ENCODE measurements at regions not wholly inside any gene's neighbourhood (a gene's known extent, or its start where the extent isn't known, plus 50 kb on each side); places are given as distances from the start of the nearest gene placed in this dataset.
"Not testable (repeated sequence)": the region's sequence is repeated elsewhere in the genome, so short reads cannot be mapped to it uniquely, and the experiment has no call there.

DNA sequence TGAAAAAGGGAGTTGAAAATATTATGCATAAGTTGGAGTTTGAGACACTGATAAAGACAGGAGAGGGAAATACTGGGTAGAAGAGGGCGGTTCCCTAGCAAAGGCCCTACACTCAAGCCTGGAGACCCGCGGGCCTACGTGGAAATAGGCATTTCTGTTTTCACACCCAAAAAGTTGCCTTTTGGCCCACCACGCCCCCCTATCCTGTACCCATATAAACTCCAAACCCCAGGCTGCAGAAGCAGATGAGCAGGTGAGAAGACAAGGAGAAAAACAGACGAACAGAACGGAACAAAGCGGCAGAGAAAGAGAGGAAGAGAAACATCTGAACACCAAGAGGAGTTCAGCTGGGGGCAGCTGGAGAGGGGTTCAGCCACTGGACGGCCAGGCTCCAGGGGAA lies 177.9 kb downstream of the GALC start:
- no peak for DNase-seq (ENCODE audit: low spot score)

DNA sequence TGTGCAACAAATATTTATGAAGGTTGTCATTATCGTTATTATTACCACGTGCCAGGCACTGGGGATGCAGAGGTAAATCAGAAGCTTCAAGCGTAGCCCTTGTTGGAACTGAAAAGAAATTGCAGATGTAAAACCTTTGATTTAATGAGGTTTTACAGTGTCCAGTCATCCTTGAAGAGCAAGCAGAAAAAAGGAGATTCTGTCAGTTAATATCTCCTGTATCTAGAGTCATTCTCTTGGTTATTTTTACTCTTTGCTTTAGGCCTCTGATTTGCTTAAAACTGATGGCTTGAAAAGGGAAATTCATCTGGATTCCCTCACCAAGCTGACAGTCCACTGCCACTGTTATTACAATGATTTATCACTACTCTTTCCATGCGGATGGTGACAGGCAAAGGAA lies 179.3 kb downstream of the GALC start:
- DNase-seq (ENCODE audit: low spot score) = no peak

DNA sequence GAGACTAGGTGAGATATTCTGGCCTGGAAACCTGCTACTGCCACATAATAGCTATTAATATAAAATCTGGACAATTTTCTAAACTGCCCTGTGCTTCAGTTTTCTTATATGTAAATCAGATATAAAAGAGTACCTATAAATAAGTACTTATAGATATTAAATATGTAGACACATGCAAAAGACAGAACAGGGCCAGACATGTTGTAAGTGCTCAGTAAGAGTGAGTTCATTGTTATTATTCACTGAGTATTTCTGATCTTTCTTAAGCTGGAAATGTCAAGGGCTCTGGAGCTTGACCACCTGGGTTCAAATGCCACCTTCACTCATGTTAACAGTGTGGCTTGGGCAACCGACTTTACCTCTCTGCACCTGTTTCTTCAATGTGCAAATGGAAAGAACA lies 179.8 kb downstream of the GALC start:
- no peak for DNase-seq (ENCODE audit: low spot score)

DNA sequence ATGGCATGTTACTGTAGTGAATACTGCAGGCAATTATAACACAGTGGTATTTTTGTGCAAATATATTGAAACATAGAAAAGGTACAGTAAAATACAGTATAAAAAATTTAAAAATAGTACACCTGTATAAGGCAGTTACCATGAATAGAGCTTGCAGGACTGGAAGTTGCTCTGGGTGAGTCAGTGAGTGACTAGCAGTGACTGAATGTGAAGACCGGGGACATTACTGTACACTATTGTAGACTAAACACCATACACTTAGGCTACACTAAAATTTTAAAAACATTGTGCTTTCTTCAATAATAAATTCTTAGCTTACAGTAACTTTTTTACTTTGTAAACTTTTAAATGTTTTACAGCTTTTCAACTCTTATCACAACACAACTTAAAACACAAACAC lies 181.7 kb downstream of the GALC start:
- no peak for DNase-seq (ENCODE audit: low spot score)

DNA sequence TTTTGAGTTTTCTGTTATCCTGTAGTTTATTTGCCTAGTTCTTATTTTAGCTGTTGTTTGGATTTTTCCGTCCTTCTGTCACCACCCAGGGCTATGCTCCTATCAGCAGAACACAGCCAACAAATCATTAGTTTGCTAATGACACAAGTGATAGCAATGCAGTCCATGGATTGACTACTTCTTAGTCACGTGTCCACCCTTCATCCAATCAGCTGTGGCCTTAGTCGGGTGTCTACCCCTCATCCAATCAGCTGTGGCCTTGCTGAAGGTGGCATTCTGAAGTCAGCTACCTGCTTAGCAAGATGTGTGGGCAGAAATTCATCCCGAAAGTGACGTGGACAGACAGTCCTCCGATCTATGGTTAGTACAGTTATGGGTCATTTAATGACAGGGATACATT lies 182.3 kb downstream of the GALC start:
- DNase-seq (ENCODE audit: low spot score) = peak; percentile 83

DNA sequence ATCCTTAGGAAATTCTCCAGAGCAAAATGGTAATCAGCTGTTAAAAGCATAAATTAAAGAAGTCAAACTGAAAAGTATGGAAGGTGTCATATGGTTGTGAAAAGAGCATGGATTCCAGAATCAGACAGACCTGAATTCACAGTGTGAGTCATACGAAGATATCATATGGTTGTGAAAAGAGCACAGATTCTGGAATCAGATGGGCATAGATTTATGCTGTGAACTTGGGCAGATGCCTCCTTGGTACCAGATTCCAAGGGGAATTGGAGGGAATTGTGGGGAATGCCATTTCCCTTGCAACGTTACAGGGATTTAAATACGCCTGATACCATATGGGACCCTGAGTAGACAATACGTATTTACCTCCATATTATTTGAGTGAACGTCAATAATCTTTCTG lies 183.7 kb downstream of the GALC start:
- DNase-seq (ENCODE audit: low spot score) = no peak

DNA sequence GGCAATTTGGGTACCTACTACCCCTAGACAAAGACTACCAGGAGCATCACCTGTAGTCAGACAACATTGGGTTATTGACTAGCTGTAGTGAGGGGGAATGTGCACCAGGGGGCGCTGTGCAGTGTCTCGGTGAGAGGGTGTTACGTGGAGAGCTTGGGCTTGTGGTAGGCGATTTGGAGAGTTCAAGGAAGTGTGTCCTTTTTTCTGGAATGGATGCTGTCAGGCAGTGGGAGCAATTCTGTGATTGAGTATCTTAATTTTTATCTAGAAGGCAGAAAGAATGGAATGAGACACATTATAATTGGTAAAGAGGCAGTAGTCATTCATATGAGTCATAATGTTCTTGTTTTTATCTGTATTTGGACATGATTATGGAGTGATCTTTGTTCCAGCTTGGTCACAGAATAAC lies 187.7 kb downstream of the GALC start:
- DNase-seq (ENCODE audit: low spot score) = peak; percentile 63

DNA sequence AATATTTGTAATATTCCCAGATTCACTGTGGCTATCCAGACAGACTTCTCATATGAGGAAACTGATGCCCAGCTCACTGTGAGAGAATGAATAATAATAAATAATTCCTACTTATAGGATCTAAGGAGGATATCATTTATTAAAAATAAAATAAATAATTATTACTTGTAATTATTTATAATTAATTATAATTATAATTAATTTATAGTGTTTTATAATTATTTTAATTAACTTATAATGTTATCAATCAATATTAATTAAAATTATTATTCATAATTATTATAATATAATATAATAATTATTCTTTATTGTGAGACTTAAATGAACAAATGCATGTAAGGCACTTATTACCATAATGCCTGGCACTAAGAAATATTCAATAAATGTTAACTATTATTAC lies 192.8 kb downstream of the GALC start:
- DNase-seq (ENCODE audit: low spot score) = no peak

DNA sequence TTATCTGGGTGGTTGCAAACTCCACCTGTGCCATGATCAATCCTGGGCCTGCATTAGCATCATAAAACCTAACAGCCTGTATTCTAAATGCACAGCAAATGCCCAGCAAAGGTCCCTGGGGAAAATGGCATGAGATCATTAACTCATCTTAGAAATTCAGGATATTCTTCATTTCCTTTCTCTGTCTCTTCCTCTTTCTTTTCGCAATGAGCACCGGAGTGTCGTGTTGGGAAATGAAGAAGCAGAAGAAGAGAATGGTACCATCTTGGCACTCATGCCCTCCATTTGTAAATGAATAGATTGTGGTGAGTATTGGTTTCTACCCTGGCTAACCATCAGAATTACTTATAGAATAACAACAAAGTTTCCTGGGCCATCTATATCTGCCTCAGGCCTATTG lies 193.6 kb downstream of the GALC start:
- no peak for DNase-seq (ENCODE audit: low spot score)

DNA sequence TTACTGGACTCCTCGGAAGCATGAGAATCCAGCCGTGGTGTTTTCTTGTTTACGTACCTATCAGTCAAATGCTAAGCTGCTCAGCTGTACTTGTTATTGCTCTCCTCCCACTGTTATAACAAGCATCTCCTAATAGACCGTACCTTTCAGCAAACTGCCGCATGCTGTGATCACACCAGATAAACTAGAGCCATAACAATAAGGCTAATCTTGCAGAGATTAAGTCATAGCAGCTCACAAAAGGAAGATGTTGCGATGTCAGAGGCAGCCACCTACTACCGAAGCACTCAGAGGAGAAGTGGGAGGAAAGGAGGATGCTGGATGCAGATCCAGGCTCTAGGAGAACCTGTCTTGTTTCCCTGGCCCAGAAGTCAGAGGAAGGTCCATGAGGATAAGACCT lies 196.0 kb downstream of the GALC start:
- no peak for DNase-seq (ENCODE audit: low spot score)

DNA sequence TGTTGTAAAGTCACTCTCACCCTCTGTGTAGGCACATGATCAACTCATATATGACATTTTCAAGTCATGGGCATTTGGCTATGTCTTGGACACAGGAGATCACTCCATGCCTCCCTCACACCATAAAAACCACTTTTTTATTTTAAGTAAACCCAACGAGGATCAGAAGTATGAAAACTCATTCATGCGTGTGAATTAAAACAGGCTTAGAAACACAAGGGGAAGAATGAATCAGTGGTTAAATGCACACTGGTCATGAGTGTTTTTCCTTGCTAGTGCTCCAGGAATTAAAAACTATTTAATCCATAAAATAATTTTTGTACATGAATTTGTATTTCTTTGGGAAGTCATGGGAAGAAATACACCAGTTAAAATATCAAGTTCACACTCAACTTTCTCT lies 198.4 kb downstream of the GALC start:
- DNase-seq (ENCODE audit: low spot score) = no peak

DNA sequence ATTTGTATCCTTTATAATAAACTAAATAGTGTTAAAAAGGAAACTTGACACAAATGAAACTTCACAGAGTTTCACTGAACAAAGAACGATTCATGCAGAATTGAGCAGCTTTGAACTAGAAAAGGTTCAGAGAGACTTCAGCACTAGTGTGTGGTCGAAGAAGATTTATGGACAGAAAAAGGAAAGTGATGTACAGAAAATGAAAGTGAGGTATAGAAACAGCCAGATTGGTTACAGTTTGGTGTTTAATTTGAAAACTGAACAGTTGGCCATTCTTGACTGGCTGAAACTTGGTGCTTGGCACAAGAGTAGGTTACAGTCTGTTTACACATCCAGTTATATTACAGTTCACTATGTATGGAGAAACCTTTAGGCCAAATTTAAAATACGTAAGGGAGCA lies 207.1 kb downstream of the GALC start:
- DNase-seq (ENCODE audit: low spot score) = no peak

DNA sequence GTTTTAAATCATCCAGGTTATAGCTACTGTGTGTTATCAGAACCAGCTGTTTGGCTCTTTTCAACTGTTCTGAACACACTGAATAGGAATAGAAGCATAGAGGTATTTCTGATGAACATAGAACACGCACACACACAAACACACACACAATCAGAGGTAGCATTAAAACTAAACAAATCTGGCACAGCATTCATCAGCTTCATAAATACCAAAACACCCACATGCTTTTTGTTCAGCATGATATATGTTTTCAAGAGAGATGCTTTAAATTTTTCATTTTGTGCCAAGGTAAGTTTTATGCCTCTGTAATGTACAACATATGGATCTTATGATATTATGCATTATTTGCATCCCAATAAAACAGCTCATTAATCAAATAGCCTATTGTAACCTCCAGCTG lies 208.6 kb downstream of the GALC start:
- no peak for DNase-seq (ENCODE audit: low spot score)

DNA sequence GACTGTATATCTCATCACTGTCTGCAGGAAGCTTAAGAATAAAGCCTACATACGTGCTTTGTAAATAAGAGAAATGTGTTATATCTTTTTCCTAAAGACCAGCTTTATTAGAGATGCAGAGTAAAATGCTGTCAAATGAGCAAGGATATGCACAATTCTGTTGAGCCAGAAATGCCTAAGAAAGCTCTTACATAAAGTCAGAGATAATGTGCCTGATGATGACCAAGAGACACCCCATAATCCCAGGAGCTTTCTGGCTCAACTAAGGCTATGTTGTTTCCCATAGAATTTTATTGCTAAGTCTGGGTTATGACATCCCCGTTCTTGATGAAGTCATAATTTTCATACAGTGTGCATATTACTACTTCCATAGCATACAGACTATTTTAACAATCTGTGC lies 209.9 kb downstream of the GALC start:
- no peak for DNase-seq (ENCODE audit: low spot score)

DNA sequence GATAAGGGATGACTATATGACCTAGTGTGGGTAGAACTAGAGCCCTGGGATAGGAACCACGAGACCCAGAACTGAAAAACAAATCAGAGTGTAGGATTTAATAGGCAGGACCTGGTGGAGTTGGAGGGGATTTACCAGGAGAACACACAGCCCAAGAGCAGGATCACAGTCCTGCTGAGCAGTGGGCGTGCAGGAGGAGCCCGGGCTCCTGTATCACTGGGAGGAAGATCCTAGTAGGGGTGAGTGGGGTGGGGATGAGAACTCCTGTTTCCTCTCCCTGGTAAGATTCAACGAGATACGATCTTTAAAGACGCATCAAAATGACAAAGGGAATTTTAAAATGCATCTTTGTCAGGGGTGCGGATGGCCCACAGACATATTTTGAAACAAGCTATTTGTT lies 220.1 kb downstream of the GALC start:
- DNase-seq (ENCODE audit: low spot score) = no peak

DNA sequence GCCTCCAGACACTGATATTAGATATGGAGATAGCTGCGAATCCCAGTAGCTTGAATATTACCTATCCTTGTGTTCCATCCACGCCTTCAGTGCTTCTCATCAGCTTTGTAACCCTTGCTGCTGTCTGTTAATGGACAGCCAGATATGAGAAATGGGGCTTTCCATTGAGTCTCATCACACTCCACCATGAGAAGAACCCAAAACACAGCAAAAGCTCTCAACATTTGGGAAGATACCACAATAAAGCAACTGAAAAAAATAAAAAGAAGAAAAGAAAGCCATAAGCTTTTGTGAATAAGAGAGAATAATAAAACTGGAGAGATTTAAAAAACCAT lies 225.4 kb downstream of the GALC start:
- DNase-seq (ENCODE audit: low spot score) = no peak

DNA sequence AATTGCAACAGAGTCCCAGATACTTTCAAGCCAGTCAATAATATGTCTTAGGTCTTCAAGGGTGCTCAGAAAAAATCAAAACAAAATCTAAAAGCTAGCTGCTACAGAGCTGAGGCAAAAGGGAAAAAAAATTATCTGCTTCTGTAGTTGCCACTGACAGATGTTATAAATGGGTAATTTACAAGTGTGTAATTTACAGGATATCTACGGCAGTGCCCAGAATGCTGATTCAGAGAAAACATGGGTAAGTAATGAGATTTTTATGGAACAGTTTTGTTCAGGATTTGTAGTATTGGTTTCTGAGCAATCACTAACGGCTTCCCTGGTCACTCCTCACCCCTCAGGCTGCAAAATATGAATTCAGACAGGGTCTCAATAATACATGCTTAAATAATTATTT lies 234.1 kb downstream of the GALC start:
- no peak for DNase-seq (ENCODE audit: low spot score)

DNA sequence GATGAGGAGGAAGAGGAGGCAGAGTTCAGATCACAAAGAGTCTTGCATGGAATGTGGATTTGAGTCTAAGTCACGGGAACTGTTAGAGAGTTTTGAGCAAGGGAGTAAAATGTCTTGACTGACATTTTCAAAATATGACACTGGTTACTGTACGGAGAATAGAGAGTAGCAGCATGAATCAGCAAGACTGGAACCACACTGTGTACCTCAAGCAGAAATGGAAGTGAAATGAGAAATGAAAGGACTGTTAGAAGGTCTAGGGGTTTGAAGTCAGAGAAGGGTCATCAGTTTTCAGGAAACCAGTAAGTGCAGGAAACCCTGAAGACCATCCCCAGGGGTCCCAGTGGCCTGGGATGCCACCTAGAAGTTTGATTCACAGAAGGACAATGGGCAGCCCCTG lies 236.3 kb downstream of the GALC start:
- no peak for DNase-seq (ENCODE audit: low spot score)

DNA sequence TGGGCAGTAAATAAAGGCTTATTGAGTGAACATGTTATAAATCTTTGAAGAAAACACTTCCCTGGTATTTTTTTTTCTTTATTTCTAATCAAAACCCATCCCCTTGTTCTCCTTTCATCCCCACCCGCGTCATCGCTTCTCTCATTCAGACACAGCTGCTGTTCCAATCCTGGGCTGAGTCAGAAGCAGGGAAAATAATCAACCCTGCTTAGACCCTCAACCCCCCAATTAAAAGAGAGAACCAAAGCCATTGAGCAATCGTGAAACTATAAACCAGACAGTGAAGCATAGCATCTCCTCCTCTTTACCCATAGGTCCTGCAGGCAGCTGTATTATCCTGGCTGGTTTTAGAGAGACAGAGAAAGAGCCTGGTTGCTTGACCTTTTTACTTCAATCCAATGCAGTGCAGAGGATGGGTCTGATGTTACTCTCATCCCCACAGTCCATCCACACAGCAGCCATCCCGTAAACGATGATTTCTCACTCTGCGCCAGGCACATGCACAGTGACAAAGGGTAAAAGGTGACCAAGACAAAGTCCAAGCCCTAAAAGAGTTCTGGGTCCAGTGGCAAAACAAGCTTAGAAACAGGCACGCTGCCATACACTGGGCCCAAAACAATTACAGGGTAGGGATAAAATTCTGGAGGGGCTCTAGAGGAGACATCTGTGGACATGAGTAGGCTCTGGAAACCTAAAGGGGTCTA lies 238.3 kb downstream of the GALC start:
- DNase-seq (ENCODE audit: low spot score) = no peak

DNA sequence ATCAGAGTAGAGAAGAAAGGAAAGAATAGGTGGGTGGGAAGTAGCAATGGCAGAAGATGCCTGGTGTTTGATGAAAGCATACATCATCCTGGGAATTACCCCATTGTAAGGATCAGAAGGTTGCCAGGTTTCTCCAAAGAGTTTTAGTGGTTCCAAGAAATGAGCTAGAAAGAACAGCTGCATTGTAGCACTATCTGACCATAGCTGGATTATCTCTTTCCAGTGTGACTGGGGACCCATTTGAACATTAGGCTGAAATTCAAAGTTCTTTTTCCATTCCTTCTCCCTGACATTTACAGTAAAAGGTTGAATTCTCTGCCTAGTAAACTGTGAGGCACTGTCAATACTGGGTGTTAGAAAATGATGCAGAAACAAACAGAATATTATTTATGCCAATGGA lies 244.4 kb downstream of the GALC start:
- no peak for DNase-seq (ENCODE audit: low spot score)

DNA sequence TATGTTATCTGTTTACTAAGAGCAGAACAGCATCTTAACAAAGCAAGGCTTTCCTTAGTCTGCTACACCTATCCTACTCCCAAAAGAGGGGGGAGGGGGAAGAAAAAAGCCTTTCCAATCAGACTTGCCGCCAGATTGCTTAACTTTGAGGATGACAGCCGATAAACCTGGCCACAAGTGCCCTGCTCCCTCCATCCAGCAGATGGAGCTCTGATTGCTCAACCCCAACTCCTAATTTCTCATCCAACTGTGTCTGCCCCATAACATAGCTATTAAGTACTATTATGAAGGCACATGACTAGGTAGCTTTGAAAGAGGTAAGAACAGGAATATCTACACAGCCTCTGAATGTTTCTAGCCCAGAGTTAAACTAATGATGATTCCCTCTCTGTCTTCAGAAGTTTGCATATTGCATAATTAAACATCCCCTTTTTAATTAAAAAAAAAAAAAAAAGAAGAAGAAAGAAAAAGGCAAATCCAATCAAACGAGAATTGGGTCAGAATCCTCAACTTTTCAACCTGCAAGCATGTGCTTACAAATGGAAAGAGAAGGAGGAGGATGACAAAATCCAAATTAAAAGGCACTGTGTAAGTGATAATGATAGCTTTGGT lies 247.4 kb downstream of the GALC start:
- DNase-seq (ENCODE audit: low spot score) = peak; percentile 52

DNA sequence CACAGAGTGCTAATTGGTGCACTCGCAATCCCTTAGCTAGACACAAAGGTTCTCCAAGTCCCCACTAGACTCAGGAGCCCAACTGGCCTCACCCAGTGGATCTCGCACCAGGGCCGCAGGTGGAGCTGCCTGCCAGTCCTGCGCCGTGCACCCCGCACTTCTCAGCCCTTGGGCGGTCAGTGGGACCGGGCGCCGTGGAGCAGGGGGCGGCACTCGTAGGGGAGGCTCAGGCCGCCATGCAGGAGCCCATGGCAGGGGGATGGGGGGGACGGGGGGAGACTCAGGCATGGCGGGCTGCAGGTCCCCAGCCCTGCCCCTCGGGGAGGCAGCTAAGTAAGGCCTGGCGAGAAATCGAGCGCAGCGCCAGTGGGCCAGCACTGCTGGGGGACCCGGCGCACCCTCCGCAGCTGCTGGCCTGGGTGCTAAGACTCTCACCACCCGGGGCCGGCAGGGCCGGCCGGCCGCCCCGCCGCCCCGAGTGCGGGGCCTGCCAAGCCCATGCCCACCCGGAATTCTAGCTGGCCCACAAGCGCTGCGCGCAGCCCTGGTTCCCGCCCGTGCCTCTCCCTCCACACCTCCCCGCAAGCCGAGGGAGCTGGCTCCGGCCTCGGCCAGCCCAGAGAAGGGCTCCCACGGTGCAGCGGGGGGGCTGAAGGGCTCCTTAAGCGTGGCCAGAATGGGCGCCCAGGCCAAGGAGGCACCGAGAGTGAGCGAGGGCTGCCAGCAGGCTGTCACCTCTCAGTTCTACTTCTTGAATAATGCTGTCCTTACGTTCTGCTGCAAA lies 258.2 kb downstream of the GALC start:
- DNase-seq (ENCODE audit: low spot score) = not testable (repeated sequence)

DNA sequence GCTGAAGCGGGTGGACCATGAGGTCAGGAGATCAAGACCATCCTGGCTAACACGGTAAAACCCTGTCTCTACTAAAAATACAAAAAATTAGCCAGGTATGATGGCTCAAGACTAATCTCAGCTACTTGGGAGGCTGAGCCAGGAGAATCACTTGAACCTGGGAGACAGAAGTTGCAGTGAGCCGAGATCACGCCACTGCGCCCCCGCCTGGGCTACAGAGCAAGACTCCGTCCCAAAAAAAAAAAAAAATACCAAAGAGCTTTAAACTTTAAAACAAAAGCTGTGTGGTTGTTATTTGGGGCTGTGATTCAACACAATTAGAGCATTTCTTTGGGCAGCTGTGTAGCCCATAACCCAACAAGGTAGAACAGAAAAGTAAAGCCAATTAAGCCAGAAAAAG lies 259.9 kb downstream of the GALC start:
- not testable (repeated sequence) for DNase-seq (ENCODE audit: low spot score)

DNA sequence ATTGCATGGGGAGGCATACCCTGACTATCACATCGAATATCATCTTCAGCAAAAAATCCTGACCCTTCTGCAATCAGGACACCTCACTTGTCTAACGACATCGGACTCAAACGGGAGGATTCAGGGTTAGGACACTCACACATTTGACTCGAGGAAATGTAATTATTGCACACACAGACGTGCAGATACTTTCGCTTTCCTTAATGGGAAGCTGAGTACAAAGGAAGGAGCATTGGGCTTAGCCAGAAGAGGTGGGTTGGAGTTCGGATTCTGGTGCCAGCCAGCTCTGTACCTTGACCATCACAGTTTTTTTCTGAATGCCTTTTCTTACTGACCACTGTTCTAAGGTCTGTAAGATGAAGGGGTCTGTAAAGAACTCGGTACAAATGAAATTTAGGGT lies 260.4 kb downstream of the GALC start:
- DNase-seq (ENCODE audit: low spot score) = no peak
